ENCODE measurements at regions not wholly inside any gene's neighbourhood (a gene's known extent, or its start where the extent isn't known, plus 50 kb on each side); places are given as distances from the start of the nearest gene placed in this dataset.

DNA sequence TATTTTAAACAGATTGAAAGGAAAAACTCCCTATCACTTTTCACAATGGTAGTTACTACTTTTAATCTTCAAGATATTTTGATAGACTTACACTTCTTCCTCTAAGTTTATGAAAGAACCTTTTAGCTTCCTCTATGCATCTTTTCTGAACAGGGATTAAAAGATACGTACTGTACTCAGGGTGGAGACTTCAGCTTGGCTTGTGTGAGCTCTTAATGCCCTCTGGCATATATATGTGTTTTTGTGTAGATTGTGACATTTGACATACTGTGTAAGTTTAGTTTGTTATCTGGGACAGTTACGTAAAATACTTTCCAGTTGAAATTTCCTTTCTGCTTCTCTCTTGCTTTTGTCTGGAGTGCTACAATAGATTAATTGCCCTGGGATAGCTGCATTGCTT is 109.3 kb upstream of the NUDT6 start:
- TF ChIP-seq, protein P1, sequence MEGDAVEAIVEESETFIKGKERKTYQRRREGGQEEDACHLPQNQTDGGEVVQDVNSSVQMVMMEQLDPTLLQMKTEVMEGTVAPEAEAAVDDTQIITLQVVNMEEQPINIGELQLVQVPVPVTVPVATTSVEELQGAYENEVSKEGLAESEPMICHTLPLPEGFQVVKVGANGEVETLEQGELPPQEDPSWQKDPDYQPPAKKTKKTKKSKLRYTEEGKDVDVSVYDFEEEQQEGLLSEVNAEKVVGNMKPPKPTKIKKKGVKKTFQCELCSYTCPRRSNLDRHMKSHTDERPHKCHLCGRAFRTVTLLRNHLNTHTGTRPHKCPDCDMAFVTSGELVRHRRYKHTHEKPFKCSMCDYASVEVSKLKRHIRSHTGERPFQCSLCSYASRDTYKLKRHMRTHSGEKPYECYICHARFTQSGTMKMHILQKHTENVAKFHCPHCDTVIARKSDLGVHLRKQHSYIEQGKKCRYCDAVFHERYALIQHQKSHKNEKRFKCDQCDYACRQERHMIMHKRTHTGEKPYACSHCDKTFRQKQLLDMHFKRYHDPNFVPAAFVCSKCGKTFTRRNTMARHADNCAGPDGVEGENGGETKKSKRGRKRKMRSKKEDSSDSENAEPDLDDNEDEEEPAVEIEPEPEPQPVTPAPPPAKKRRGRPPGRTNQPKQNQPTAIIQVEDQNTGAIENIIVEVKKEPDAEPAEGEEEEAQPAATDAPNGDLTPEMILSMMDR (IDR thresholded peaks at IDR 0.05), result no peak
- no peak for TF ChIP-seq POLR2A (IDR thresholded peaks at IDR 0.05)
